HG02759 (cell line): ENCODE measurements at regions not wholly inside any gene's neighbourhood (a gene's known extent, or its start where the extent isn't known, plus 50 kb on each side); places are given as distances from the start of the nearest gene placed in this dataset.
"Not testable (repeated sequence)": the region's sequence is repeated elsewhere in the genome, so short reads cannot be mapped to it uniquely, and the experiment has no call there.

ENCODE experiments used
- ATAC-seq: cut with Tn5 transposase; IDR thresholded peaks from one replicate; pipeline ENCODE4 v1.9.1; 2021; ENCODE audit warnings: mild to moderate bottlenecking, moderate library complexity; ENCODE audit not compliant: unreplicated experiment

- ATAC-seq: no peak
These were observed 91.1 kb upstream of the KCNQ5 start for GRCh38 chr6:72530750-72531149.

GRCh38 chr6:72533606-72534005 is 88.3 kb upstream of the KCNQ5 start:
- no peak for ATAC-seq

GRCh38 chr6:72534236-72534635 is 87.6 kb upstream of the KCNQ5 start:
- ATAC-seq: no peak

- no peak for ATAC-seq
These were observed 86.7 kb upstream of the KCNQ5 start for GRCh38 chr6:72535124-72535523.

- no peak for ATAC-seq
These were observed 74.8 kb upstream of the KCNQ5 start for GRCh38 chr6:72547020-72547419.

GRCh38 chr6:72551470-72551869 is 70.4 kb upstream of the KCNQ5 start:
- ATAC-seq: no peak

- no peak for ATAC-seq
These were observed 68.9 kb upstream of the KCNQ5 start for GRCh38 chr6:72552938-72553337.

GRCh38 chr6:72553531-72554511 is 68.0 kb upstream of the KCNQ5 start:
- no peak for ATAC-seq

GRCh38 chr6:72554761-72555221 is 67.1 kb upstream of the KCNQ5 start:
- no peak for ATAC-seq

GRCh38 chr6:72559067-72559466 is 62.8 kb upstream of the KCNQ5 start:
- no peak for ATAC-seq

GRCh38 chr6:72559555-72559954 is 62.3 kb upstream of the KCNQ5 start:
- no peak for ATAC-seq

GRCh38 chr6:72560721-72561593 is 60.9 kb upstream of the KCNQ5 start:
- ATAC-seq: no peak

- ATAC-seq: no peak
These were observed 60.2 kb upstream of the KCNQ5 start for GRCh38 chr6:72561629-72562028.

- no peak for ATAC-seq
These were observed 57.6 kb upstream of the KCNQ5 start for GRCh38 chr6:72564231-72564630.

- not testable (repeated sequence) for ATAC-seq
These were observed 49.9 kb upstream of the KCNQ5 start for GRCh38 chr6:72571993-72572392.
